ENCODE measurements at regions not wholly inside any gene's neighbourhood (a gene's known extent, or its start where the extent isn't known, plus 50 kb on each side); places are given as distances from the start of the nearest gene placed in this dataset.
"Not testable (repeated sequence)": the region's sequence is repeated elsewhere in the genome, so short reads cannot be mapped to it uniquely, and the experiment has no call there.

DNA sequence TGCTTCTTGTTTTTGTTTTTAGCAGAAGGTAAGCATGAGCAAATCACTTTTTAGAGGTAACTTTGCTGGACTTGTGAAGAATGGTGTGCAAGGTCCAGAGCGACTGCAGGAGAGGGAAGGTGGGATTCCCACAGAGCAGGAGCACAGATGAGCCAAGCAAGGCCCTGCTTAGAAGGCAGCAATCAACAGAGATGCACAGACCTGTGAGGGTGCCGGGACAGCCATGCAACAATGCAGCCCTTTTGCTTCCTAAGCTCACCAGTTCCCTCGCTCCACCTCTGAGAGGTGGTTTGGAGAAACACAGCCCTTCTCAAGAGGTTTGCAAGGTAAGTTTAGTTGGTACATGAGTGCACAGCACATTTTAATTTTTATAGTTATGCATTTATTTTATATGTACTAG, 85.1 kb upstream of the FBXO28 start:
- not testable (repeated sequence) for DNase-seq

GRCh38 chr1:224023122-224023521, 90.8 kb upstream of the FBXO28 start:
- not testable (repeated sequence) for DNase-seq

DNA sequence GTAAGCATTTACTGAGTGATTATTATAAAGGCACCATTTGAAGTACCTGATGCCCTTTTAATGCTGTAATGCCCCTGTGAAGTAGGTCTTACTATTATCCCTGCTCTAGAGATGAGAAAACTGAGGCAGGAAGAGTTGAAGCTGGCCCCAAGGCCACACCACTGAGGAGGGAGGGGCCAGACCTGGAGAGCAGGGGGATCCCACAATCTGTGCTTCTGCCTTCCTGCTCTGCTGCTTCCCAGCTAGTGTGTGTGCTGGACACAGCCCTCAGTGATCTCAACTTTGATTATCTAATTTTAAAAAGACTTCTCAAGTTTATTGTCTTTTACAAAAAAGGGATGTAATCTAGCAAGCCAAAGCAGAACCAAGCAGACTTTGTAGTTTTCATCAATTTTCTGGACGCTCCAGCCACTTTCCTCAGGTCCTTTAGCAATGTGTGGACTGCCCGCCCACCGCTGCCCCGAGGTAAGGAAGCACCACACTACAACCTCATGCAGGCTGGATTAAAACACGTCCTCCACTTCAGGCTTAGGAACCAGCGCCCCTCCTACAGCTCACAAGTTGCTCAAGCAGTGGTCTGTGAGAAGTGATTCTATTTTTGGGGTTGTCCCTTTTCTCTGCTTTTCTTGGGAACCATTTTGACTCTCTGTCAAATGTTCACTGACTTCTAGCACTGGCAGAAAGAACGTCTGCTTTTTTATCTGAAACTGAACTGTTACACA, 91.5 kb upstream of the FBXO28 start:
- not testable (repeated sequence) for DNase-seq

- not testable (repeated sequence) for DNase-seq
These were observed 94.0 kb upstream of the FBXO28 start for GRCh38 chr1:224019866-224020265.

DNA sequence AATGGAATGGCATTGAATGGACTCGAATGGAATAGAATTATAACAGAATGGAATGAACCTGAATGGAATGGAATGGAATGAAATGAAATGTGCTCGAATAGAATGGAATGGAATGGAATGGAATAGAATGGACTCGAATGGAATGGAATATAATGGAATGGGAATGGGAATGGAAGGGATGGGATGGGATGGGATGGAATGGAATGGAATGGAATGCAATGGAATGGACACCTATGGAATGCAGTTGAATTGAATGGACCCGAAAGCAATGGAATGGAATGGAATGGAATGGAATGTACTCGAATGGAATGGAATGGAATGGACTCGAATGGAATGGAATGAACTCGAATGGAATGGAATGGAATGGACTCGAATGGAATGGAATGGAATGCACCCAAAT, 98.1 kb upstream of the FBXO28 start:
- DNase-seq = not testable (repeated sequence)

GRCh38 chr1:224014330-224014649, 99.6 kb upstream of the FBXO28 start:
- DNase-seq = no peak

DNA sequence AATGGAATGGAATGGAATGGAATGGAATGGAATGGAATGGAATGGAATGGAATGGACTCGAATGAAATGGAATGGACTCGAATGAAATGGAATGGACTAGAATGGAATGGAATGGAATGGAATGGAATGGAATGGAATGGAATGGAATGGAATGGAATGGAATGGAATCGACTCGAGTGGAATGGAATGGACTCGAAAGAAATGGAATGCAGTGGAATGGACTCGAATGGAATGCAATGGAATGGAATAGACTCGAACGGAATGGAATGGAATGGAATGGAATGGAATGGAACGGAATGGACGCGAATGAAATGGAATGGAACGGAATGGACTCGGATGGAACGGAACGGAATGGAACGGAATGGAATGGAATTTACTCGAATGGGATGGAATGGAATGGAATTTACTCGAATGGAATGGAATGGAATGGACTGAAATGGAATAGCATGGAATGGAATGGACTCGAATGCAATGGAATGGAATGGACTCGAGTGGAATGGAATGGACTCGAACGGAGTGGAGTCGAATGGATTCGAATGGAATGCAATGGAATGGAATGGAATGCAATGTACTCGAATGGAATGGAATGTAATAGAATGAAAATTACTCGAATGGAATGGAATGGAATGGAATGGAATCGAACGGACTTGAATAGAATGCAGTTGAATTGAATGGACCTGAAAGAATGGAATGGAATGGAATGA, 100.1 kb upstream of the FBXO28 start:
- DNase-seq = not testable (repeated sequence)

- DNase-seq = not testable (repeated sequence)
These were observed 101.0 kb upstream of the FBXO28 start for GRCh38 chr1:224012807-224013434.

- DNase-seq = not testable (repeated sequence)
These were observed 101.7 kb upstream of the FBXO28 start for GRCh38 chr1:224012162-224012561.

DNA sequence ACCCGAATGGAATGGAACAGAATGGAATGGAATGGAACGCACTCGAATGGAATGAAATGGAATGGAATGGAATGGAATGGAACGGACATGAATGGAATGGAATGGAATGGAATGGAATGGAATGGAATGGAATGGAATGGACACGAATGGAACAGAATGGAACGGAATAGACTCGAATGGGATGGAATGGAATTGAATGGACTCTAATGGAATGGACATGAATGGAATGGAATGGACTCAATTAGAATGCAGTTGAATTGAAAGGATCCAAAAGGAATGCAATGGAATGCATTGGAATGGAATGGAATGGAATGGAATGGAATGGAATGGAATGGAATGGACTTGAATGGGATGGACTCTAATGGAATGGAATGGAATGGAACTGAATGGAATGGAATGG, 102.2 kb upstream of the FBXO28 start:
- not testable (repeated sequence) for DNase-seq

DNA sequence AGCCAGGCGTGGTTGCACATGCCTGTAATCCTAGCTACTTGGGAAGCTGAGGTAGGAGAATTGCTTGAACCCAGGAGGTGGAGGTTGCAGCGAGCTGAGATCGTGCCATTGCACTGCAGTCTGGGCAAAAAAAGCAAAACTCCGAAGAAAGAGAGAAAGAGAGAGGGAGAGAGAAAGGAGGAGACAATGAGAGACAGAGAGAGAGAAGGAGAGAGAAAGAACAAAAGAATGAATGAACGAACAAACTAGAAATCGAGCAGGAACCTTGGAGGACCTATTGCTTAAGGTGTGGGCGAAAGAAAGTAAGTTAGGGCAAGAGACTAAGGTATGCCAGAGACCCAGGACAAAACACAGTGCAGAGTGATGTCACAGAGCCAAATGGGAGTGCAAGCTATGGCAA, 102.8 kb upstream of the FBXO28 start:
- not testable (repeated sequence) for DNase-seq

GRCh38 chr1:224005973-224006372, 107.9 kb upstream of the FBXO28 start:
- DNase-seq = not testable (repeated sequence)

GRCh38 chr1:224004552-224005315, 109.2 kb upstream of the FBXO28 start:
- not testable (repeated sequence) for DNase-seq

DNA sequence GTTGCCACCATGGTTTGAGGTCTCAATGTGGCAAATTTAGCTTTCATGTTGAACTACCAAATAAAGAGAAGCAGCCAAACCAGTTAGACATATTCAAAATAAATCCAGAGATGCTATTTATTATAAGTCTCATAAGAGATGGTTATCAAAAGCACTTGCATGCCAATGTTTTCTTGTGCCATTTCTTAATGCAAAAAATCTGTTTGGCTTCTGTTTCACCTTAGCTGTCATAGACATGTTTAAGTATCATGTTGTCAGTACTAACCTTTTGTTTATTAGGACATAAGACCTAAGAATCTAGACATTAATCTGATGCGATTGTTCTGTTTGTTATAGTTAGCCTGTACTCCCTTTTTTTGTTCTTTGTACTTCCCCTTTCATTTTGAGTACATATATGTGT, 110.0 kb upstream of the FBXO28 start:
- not testable (repeated sequence) for DNase-seq

GRCh38 chr1:224001757-224002156, 112.2 kb upstream of the FBXO28 start:
- DNase-seq = not testable (repeated sequence)

DNA sequence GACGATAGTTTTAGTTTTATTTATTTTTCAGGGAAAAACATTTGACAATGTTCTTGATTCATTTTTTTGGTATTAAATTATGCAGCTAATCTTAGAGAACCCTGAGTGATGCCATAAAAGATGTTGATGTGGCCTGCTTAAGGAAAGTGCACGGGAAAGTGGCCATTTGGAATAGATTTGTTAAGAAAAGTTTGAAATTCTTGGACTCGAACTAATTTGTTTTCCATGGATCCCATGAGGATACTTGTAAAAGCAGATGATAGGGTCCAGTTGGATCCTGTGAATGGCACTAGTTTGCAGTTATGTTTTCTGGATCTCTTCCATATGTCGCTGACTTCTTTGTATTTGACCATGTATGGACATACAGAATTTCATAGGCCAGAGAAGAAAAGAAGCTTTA, 114.2 kb upstream of the FBXO28 start:
- not testable (repeated sequence) for DNase-seq

- DNase-seq = not testable (repeated sequence)
These were observed 115.0 kb upstream of the FBXO28 start for GRCh38 chr1:223998676-223999455.

DNA sequence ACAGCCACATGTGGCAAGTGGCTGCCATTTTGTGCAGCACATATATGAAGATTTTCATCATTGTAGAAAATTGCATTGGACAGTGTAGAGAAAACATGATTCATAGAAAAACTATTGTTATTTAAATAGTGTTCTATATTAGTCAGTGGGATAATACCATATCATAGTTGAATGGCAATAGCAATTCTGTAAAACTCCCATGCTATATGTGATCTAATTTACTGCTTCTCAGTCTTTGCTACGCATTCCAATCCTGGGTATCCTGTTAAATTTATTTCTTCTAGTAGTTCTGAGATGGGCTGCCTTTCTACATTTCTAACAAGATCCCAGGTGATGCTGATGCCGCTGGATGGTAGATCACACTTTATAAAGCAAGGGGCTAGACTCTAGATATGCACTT, 117.5 kb upstream of the FBXO28 start:
- not testable (repeated sequence) for DNase-seq

DNA sequence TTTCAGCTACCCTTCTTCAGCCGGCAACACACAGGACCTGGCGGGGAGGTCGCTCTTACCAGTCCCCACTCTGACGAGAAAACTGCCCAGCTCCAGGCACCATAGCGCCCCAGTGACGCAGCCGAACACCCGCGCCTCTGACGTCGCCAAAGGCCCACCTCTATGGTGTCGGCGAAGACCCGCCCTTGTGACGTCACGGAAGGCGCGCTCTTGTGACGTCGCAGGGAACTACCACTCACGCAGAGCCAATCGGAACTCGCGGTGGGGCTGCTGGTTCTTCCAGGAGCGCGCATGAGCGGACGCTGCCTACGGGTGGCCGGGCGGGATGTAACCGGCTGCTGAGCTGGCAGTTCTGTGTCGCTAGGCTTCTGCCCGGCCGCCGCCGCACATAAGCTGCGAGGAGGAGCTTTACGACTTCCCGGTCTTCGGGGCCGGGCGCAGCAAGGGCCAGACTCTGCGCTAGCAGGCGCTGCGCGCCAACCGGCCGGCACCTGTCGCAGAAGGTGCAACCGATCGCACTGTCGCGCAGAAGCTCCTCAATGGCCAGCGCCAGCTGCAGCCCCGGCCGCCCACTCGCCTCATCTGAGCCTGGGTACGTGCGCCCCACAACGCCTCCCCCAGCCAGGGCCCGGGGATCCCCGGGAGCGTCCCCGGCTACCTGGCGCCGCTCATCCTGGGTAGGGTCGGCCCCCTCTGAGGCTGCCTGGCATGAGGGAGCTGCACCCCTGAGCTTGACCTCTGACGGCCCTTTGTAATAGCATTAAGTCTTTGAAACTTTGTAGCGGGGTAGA, 121.3 kb upstream of the FBXO28 start:
- DNase-seq = peak; percentile 77

DNA sequence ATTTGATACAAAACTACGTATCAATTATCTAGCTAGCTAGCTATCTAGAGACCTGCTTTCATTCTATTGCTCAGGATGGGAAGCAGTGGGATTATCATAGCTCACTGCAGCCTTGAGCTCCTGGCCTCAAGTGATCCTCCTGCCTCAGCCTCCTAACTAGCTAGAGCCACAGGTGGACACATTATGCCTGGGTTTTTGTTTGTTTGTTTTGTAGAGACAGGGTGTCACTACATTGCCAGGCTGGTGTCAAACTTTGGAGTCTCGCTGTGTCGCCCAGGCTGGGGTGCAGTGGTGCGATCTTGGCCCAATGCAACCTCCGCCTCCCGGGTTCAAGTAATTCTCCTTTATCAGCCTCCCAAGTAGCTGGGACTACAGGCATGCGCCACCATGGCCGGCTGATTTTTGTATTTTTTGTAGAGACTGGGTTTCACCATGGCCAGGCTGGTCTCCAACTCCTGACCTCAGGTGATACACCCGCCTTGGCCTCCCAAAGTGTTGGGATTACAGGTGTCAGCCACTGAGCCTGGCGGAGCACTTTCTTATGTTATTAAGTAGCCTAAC, 122.5 kb upstream of the FBXO28 start:
- not testable (repeated sequence) for DNase-seq

GRCh38 chr1:223961985-223962384, 116.2 kb upstream of the TP53BP2 start:
- DNase-seq = not testable (repeated sequence)

Measured in NCI-H524 treated with DMSO at 0.1 percent for 48 hours (cell line).